ENCODE measurements at regions not wholly inside any gene's neighbourhood (a gene's known extent, or its start where the extent isn't known, plus 50 kb on each side); places are given as distances from the start of the nearest gene placed in this dataset.
A peak's percentile ranks its signal among the peaks of the same experiment; 100 is the strongest.

GRCh38 chr1:5504364-5504740 is 487.9 kb downstream of the NPHP4 start:
- DNase-seq (ENCODE audit: low read depth in 1 of 2, low spot score in 1 of 2) = no peak

- no peak for DNase-seq (ENCODE audit: low read depth in 1 of 2, low spot score in 1 of 2)
These were observed 488.5 kb downstream of the NPHP4 start for GRCh38 chr1:5503556-5504363.

DNA sequence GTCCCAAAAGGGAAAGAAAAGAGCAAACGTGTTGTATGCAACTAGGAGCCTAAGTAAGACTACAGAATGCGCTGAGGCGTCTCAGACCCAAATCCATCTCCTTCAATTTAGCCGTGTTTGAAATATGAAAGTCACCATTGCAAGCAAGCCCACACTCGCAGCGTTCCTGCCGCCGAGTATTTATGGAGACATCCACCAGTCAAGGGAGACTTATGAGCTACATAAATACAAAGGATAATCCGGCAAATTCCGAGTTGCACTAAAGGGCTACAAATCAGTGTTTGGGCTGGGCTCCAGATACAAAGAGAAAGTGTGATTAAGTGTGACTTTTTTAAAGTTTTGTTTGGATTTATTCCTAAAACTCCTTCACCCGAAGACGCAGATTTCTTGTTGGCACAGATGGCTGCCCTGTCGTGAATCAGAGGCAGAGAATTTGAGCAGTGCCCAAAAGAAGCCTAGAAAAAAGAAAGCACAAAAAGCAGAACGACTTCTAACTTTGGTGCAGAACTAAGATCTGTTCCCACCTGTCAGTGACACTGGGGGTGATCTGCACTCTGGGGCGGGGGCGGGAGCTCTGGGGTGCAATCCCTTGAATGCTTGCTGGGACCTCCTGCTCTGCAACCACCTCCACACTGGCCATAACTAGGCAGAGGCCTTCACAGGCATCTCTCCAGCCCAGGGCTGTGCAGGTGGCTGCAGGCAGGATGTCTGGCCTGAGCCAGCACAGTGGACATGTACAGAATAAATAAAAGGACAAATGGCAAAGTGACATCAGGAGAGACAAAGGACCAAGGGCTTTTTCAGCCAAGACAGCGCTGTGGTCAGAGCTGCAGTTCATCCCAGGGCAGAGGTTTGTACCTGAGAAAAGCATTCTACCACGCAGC is 489.7 kb downstream of the NPHP4 start:
- DNase-seq (ENCODE audit: low read depth in 1 of 2, low spot score in 1 of 2) = no peak

GRCh38 chr1:5501206-5501930 is 490.9 kb downstream of the NPHP4 start:
- DNase-seq (ENCODE audit: low read depth in 1 of 2, low spot score in 1 of 2) = no peak

- no peak for DNase-seq (ENCODE audit: low read depth in 1 of 2, low spot score in 1 of 2)
These were observed 491.7 kb downstream of the NPHP4 start for GRCh38 chr1:5500541-5500940.

DNA sequence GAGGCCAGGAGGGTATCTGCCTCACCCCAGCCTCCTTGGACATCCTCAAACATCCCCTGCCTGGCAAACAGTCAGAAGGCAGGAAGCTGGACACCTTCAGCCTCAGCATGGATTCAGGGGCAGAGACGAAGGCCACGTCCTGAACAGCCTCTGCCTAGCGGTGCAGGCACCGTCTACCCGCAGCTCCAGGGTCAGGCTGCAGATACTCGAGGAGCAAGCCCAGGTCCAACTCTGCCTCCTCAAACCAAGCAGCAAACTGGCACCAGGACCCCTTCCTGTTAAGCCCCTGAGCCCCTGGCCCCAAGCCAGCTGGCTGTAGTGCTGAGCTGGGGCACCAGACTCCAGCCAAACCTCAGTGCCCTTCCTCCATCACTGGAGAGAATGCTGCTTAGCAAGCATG is 494.7 kb downstream of the NPHP4 start:
- DNase-seq (ENCODE audit: low read depth in 1 of 2, low spot score in 1 of 2) = no peak

DNA sequence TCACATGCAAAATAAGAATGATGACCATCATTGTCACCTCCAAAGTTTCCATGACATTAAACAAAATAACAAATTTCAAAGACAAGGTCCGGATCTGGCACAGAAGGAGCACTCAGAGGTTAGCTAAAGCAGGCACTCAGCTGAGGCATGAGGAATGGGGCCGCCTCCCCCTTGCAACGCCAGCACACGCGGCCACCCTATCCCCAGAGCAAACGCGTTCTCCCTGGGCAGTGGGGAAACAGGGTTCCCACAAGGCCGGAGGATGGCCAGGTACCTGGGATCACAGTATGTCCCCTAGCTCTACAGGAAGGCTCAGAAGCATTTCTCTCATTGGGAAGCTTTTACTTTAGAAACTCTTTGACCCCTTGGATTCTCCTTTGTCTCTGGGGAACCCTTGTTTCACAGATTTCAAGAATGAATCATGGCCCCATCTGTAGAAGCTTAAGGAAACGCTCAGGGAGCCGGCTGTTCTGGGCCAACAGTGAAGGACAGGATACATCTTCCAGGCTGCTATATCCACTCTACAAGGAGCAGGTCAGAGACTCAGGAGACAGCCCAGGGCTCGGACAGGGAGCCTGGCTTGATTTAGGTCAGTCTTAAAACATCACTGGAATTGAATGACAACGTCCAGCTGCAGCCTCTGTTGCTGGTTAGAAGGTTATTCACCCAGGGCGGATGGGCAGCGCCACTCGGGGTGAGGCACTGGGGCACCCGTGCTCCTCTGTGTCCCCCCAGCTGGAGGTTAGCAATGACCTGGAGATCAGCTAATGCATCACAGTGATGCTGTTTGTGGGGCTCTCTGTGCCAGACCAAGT is 496.4 kb downstream of the NPHP4 start:
- no peak for DNase-seq (ENCODE audit: low read depth in 1 of 2, low spot score in 1 of 2)

DNA sequence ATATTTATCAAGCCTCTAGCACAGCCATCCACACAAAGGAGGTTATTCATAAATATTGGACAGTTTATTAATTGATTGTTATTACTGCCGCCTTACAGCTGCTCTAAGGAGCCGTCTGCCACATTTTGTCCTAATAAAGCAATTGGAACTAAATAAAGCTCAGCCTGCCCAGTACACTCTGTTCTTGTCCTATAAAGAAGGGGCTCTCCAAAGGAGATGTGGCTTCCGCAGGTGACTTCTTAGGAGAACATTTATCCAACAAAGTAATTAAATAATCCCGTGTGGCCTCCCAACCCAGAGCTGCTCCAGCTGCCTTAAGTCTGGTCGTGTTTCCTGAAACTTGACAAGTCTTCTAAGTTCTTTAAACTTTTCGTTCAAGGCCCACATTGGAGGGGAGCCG is 497.7 kb downstream of the NPHP4 start:
- no peak for DNase-seq (ENCODE audit: low read depth in 1 of 2, low spot score in 1 of 2)

DNA sequence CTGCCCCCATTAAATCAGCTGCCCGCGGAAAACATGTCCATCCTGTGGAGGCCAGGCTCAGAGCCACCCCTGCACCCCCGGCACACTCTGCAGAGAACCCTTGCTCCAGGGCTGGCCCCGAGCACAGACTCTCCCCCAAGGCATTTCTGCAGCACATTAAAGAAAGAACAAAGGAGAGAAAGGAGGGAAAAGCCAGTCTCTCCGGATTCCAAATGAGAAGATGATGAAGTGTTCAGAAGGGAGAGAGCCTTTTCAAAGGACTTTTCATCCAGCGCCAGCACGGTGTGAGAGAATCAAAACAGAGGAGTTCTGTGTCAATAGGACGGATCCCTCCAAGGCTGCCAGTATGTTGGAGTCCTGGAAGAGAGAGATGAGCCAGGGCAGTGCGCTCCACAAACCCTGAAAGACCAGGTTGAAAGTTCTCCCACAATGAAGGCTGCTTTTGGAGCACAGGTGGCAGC is 498.3 kb downstream of the NPHP4 start:
- no peak for DNase-seq (ENCODE audit: low read depth in 1 of 2, low spot score in 1 of 2)

GRCh38 chr1:5493275-5493674 is 498.9 kb downstream of the NPHP4 start:
- DNase-seq (ENCODE audit: low read depth in 1 of 2, low spot score in 1 of 2) = no peak

DNA sequence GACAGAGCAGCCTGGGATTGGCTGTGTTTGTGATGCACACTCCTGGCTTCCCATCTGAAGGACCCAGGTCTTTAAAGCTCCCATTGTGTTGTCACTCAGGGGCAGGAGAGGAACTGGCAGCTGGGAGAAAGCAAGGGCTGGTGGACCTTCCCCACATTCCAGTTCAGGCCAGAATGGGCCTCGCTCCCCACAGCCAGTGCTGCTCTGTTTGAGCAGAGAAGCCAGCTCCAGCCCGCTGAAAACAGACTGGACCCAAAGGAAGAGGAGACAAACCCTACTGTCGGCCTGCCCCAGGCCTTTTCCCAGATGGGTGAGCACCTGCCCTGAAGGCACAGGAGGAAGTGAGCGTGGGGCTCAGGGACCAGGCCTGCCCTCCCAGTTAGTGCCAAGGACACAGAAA is 499.4 kb downstream of the NPHP4 start:
- no peak for DNase-seq (ENCODE audit: low read depth in 1 of 2, low spot score in 1 of 2)

DNA sequence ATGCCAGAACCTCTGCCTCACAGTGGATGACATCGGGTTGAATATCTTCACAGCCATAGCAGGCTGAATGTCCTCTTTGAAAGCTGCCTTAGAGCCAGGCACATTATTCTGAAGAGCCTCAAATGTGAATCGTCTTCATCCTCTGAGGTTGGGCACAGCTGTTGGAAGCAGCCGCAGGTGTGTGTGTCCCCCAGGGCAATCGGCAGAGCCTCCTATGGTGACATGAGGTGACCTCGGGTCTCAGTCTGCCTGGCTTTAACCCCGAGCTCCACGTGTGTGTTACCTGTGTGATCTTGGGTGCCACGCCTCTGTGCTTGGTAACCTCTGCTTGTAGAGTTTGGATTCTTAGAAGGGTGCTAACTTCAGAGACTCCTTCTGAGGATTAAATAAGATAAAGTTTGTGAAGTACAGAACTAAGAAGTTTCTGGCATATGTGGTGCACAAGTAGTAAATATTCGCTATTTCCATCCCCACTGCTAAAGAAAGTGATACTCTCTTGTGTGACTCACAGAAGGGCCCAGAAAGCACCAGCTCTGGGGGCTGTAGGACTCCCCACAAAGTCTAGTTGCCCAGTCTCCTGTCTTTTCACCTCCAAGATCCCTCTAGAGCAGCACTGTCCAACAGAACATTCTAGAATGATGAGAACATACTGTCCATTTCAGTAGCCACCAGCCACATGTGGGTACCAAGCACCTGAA is 500.9 kb downstream of the NPHP4 start:
- DNase-seq (ENCODE audit: low read depth in 1 of 2, low spot score in 1 of 2) = no peak

DNA sequence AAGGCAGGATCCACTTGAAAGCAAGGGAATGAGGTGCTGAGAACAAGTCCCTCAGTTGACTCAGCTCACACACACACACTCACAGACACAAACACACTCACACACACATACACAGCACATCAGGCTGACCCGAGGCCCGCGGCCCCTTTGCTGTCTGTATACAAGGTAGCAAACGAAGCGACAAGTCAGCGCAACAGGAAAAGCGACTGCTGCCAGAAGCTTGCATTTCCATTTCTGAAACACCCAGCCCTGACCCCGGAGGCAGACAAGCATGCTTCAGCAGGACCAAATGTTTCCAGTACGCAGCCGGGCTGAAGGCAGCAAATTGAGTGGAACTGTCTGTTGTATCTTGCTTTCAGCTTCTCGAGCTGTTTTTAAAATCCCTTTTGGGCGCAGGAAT is 501.6 kb downstream of the NPHP4 start:
- no peak for DNase-seq (ENCODE audit: low read depth in 1 of 2, low spot score in 1 of 2)

- DNase-seq (ENCODE audit: low read depth in 1 of 2, low spot score in 1 of 2) = no peak
These were observed 503.8 kb downstream of the NPHP4 start for GRCh38 chr1:5488448-5488847.

GRCh38 chr1:5485968-5486696 is 506.1 kb downstream of the NPHP4 start:
- DNase-seq (ENCODE audit: low read depth in 1 of 2, low spot score in 1 of 2) = no peak

DNA sequence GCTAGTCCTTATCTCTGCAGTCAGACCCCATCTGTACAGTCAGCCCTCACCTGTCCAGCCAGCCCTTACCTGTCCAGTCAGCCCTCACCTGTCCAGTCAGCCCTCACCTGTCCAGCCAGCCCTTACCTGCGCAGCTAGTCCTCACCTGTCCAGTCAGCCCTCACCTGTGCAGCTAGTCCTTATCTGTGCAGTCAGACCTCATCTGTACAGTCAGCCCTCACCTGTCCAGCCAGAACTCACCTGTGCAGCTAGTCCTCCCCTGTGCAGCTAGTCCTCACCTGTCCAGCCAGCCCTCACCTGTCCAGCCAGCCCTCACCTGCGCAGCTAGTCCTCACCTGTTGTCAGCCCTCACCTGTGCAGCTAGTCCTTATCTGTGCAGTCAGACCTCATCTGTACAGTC is 506.8 kb downstream of the NPHP4 start:
- DNase-seq (ENCODE audit: low read depth in 1 of 2, low spot score in 1 of 2) = no peak

GRCh38 chr1:5484451-5485165 is 507.6 kb downstream of the NPHP4 start:
- no peak for DNase-seq (ENCODE audit: low read depth in 1 of 2, low spot score in 1 of 2)

DNA sequence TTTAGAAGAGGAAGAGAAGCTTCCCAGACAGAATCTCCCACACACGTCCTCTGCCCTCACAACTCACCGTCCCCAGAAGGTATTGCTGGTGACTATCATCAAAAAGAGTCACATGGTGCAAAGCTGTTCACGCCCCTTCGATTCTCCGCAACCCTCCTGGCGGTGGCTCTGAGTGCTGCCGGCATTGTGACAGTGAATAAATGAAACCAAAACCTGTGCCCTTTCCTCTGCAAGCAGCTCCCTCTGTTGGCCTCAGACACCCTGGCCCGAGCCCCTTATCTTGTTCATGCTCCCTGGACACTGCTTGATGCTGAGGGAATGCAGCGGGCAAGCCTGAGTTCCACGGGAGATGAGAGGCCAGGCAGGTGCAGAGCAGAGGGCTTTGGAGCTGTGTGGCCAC is 510.3 kb downstream of the NPHP4 start:
- peak in 1 of 2 donors; percentile 14 for DNase-seq (ENCODE audit: low read depth in 1 of 2, low spot score in 1 of 2)

- DNase-seq (ENCODE audit: low read depth in 1 of 2, low spot score in 1 of 2) = no peak
These were observed 511.3 kb downstream of the NPHP4 start for GRCh38 chr1:5480906-5481305.
